Neutrophil (primary cell): ENCODE measurements at regions not wholly inside any gene's neighbourhood (a gene's known extent, or its start where the extent isn't known, plus 50 kb on each side); places are given as distances from the start of the nearest gene placed in this dataset.

Source experiments
- H3K27ac ChIP-seq: fragments of 200-600 bp; sonication (generic); 2 replicates; pipeline ENCODE4 v1.5.1; 2016; ENCODE audit warnings: mild to moderate bottlenecking, moderate library complexity
- H3K27me3 ChIP-seq: fragments of 200-600 bp; sonication (generic); 2 replicates; pipeline ENCODE4 v1.6.0; 2016; ENCODE audit warnings: mild to moderate bottlenecking
- H3K36me3 ChIP-seq: fragments of 200-600 bp; sonication (generic); 2 replicates; pipeline ENCODE4 v1.5.1; 2017
- H3K4me1 ChIP-seq, 2 experiments: fragments of 200-600 bp in 1 of 2; sonication (generic) in 1 of 2; 1 replicate in 1 of 2; 2 replicates in 1 of 2; pipeline versions ENCODE4 v1.5.1 to v1.6.1; 2013 to 2016; ENCODE audit warnings: low read depth in 1 of 2, low read length in 1 of 2, mild to moderate bottlenecking in 1 of 2, moderate library complexity in 1 of 2; ENCODE audit not compliant: control insufficient read depth in 1 of 2, insufficient read depth in 1 of 2
- H3K4me3 ChIP-seq, 2 experiments: fragments of 200-600 bp in 1 of 2; sonication (generic) in 1 of 2; 1 replicate in 1 of 2; 2 replicates in 1 of 2; pipeline ENCODE4 v1.5.1; 2013 to 2016; ENCODE audit warnings: low read depth in 1 of 2, low read length in 1 of 2, mild to moderate bottlenecking in 1 of 2, moderate library complexity in 1 of 2
- H3K9me3 ChIP-seq: fragments of 200-600 bp; sonication (generic); 2 replicates; pipeline ENCODE4 v1.5.1; 2016
- TF ChIP-seq, protein P1 (sequence below): fragments of 200-600 bp; sonication (generic); IDR thresholded peaks from 2 replicates; pipeline ENCODE4 v1.5.1; 2016; ENCODE audit warnings: antibody characterized with exemption

DNA sequence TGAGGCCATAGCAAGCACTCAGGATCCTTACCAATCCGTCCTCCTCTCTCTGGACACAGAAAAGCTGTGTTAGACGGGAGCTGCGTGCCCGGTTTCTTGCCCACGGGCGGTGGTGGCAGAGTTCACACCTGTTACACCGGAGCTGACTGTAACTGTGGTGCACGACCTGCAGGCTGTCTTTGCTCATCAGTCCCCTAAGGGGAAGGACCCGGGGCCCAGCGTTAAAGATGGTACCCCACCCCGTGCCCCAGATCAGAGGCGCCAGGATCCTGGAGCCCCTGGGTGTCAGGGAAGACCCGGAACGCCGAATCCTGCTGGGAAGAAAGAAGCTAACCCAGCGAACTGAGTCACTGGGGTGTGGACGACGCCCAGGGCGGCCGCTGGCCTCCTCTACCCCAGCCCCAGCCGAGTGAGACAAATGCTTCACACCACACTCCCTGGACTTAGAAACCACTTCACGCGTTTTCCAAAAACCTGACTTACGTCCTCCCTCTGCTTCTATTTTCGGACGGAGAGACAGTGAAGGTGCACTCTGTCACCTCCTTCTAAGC, 293.6 kb upstream of the SALL3 start:
- TF ChIP-seq, protein P1, sequence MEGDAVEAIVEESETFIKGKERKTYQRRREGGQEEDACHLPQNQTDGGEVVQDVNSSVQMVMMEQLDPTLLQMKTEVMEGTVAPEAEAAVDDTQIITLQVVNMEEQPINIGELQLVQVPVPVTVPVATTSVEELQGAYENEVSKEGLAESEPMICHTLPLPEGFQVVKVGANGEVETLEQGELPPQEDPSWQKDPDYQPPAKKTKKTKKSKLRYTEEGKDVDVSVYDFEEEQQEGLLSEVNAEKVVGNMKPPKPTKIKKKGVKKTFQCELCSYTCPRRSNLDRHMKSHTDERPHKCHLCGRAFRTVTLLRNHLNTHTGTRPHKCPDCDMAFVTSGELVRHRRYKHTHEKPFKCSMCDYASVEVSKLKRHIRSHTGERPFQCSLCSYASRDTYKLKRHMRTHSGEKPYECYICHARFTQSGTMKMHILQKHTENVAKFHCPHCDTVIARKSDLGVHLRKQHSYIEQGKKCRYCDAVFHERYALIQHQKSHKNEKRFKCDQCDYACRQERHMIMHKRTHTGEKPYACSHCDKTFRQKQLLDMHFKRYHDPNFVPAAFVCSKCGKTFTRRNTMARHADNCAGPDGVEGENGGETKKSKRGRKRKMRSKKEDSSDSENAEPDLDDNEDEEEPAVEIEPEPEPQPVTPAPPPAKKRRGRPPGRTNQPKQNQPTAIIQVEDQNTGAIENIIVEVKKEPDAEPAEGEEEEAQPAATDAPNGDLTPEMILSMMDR, result no peak
- H3K27ac ChIP-seq, result no peak overlapping the region
- no peaks in the 10 kb centered on the region for H3K4me1 ChIP-seq
- H3K27me3 ChIP-seq, result no peaks in the 10 kb centered on the region
- no peak overlapping the region for H3K4me3 ChIP-seq
- no peaks in the 10 kb centered on the region for H3K9me3 ChIP-seq
- H3K36me3 ChIP-seq, result no peaks in the 10 kb centered on the region

DNA sequence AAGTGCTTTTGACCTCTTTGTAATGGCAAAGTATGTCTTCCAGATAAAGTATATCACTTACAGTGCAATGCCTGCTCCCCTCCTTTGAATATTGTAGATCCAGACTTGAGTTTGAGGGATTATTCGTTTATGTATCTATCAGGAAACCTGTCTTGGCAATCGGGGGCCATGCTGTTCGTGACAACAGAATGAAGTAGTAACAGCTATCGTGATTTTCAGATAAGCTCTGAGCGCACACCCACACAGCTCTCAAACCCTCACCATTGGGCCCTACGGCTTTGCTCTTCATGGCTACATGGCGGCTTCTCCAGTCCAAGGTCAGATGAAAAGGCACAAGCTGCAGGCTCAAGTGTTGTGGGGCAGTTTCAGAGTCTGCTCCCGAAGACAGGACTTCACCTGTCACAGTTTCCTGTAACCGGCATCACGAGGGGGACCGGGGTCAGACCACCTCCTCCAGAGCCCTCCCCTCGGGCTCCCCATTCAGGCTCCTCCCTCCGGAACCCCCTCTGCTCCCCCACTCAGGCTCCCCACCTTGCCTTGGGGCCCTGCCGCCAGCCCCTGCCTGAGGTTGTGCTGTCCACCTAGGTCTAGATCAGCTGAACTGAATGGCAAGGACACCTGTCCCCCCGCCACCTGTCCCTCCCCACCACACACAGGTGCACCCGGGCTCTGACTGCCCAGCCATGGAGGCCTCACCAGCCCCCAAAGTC, 292.5 kb upstream of the SALL3 start:
- H3K27me3 ChIP-seq, result no peaks in the 10 kb centered on the region
- no peaks in the 10 kb centered on the region for H3K36me3 ChIP-seq
- no peaks in the 10 kb centered on the region for H3K4me1 ChIP-seq
- no peaks in the 10 kb centered on the region for H3K9me3 ChIP-seq
- H3K27ac ChIP-seq, result no peak overlapping the region
- TF ChIP-seq, protein P1, result no peak
- no peak overlapping the region for H3K4me3 ChIP-seq

DNA sequence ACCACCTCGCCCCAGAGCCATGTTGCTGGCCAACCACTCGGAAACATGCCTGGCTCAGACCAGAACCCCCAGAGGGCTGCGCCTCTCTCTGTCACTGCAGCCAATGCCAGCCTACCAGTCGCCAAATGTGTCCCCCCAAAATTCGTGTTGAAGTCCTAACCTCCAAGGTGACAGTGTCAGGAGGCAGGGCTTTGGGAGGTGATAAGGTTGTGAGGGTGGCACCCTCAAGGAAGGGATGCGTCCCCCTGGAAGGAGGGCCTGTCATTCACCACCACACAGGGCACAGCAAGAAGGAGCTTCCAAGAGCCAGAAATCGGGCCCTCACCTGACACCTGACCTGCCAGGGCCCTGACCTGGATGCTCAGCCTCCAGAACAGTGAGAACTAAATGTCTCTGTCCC, 291.9 kb upstream of the SALL3 start:
- Histone ChIP-seq H3K4me3 (no peak overlapping the region), H3K9me3 (no peaks in the 10 kb centered on the region), H3K27me3 (no peaks in the 10 kb centered on the region), H3K27ac (no peak overlapping the region), H3K36me3 (no peaks in the 10 kb centered on the region), H3K4me1 (no peaks in the 10 kb centered on the region)
- TF ChIP-seq, protein P1, result no peak

DNA sequence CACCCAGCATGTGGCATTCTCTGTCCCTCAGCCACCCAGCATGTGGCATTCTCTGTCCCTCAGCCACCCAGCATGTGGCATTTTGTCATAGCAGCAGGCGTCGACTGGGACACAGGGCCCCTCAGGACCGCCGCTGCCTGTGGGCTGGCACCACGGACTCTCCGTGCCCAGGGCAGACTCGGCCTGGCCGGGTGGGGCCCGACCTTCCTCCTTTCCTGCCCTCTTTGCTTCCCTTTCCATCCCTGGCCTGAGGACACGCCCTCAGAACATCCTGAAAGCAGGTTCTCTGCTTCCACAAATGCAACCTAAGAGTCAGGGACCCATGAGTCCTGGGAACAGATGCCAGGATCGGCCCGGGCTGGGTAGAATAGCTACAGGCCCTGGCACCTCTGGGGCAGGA, 291.4 kb upstream of the SALL3 start:
- TF ChIP-seq, protein P1, result no peak
- Histone ChIP-seq H3K4me3 (no peak overlapping the region), H3K27ac (no peak overlapping the region), H3K27me3 (no peaks in the 10 kb centered on the region), H3K4me1 (no peaks in the 10 kb centered on the region), H3K36me3 (no peaks in the 10 kb centered on the region), H3K9me3 (no peaks in the 10 kb centered on the region)

DNA sequence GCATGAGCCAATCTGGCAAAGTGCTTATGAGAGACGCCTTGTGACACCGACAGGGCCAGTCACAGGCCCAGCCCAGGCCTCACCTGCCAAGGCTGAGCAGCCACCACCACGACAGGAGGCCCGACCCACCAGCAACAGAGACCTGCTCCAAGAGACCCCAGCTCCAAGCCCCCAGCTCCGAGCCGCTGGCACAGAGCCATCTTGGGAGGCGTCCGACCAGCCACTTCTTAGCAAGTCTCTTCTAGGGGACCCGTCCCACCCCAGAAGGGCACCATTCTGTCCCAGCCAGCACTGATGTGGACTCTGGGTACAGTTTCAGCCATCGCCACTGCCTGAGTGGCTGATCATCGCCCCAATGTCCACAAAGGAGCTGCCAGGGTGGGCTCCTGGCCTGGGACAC, 290.7 kb upstream of the SALL3 start:
- Histone ChIP-seq H3K4me1 (no peaks in the 10 kb centered on the region), H3K36me3 (no peaks in the 10 kb centered on the region), H3K27me3 (no peaks in the 10 kb centered on the region), H3K27ac (no peak overlapping the region), H3K4me3 (no peak overlapping the region), H3K9me3 (no peaks in the 10 kb centered on the region)
- TF ChIP-seq, protein P1, result no peak
